Endothelial cell of umbilical vein (primary cell): ENCODE measurements at regions not wholly inside any gene's neighbourhood (a gene's known extent, or its start where the extent isn't known, plus 50 kb on each side); places are given as distances from the start of the nearest gene placed in this dataset.

Source experiments
- BruUV-seq: library from RNA; stranded (reverse); fragments of 400-500 nt; replicated peaks from 2 replicates; lab custom pipeline; 2021; lab: Mats Ljungman, UMichigan
- CTCF ChIA-PET: fragments of 300-600, 350-600 bp; sonication (Branson Sonifier 250); formaldehyde crosslinking; loops from one replicate; lab custom pipeline; 2021; ENCODE audit warnings: antibody characterized with exemption, inconsistent platforms; lab: Charles Lee
- POLR2A ChIA-PET: fragments of 300-600, 350-600 bp; sonication (Branson Sonifier 250); formaldehyde crosslinking; loops from one replicate; lab custom pipeline; 2021; ENCODE audit warnings: antibody characterized with exemption, inconsistent platforms; lab: Charles Lee
- DNase-seq: peaks from one replicate; pipeline ENCODE4 v3.0.0-alpha.2; 2011; ENCODE audit warnings: low read depth, low spot score
- FAIRE-seq: peaks from 2 replicates; lab custom pipeline; 2011; peaks lifted over from hg19 to GRCh38; lab: Jason Lieb, UNC
- H2AFZ ChIP-seq: 2 replicates; pipeline ENCODE4 v1.6.0; 2012; ENCODE audit warnings: low read depth, low read length, control low read depth, inconsistent platforms
- H3K27ac ChIP-seq: 2 replicates; pipeline ENCODE4 v1.5.1; 2011; ENCODE audit warnings: low read depth, mild to moderate bottlenecking, control low read depth, low read length, moderate library complexity; ENCODE audit not compliant: insufficient read depth
- H3K27me3 ChIP-seq, 2 experiments: 2 replicates each; pipeline versions ENCODE4 v1.6.0 to v1.6.1; 2011; ENCODE audit warnings: low read length in 2 of 2, mixed read lengths in 1 of 2; ENCODE audit not compliant: control insufficient read depth in 2 of 2, insufficient read depth in 2 of 2
- H3K36me3 ChIP-seq, 2 experiments: 2 replicates in 1 of 2; 3 replicates in 1 of 2; pipeline ENCODE4 v1.5.1; 2011; ENCODE audit warnings: low read length in 2 of 2, mild to moderate bottlenecking in 1 of 2, moderate library complexity in 1 of 2; ENCODE audit not compliant: control insufficient read depth in 2 of 2, insufficient read depth in 2 of 2; ENCODE audit errors: extremely low read depth in 1 of 2
- H3K4me1 ChIP-seq: 3 replicates; pipeline ENCODE4 v1.5.1; 2011; ENCODE audit warnings: mild to moderate bottlenecking, low read length; ENCODE audit not compliant: control insufficient read depth, insufficient read depth; ENCODE audit errors: extremely low read depth
- H3K4me2 ChIP-seq: 2 replicates; pipeline ENCODE4 v1.6.1; 2011; ENCODE audit warnings: low read length, control low read depth, mixed read lengths; ENCODE audit not compliant: insufficient read depth
- H3K4me3 ChIP-seq, 3 experiments: fragments of 200-600 bp in 1 of 3; sonication (generic), shearing (Covaris generic) in 1 of 3; replicated peaks in 1 of 3; 2 replicates each; pipeline ENCODE4 v1.5.1; 2011 to 2016; ENCODE audit warnings: control low read depth in 3 of 3, low read length in 3 of 3, mild to moderate bottlenecking in 2 of 3, inconsistent platforms in 1 of 3, low read depth in 1 of 3, moderate library complexity in 1 of 3; ENCODE audit not compliant: insufficient read depth in 1 of 3
- H3K79me2 ChIP-seq: 2 replicates; pipeline ENCODE4 v1.6.0; 2012; ENCODE audit warnings: low read length, inconsistent platforms; ENCODE audit not compliant: control insufficient read depth, insufficient read depth
- H3K9ac ChIP-seq: replicated peaks from 2 replicates; pipeline ENCODE3; 2011; ENCODE audit warnings: low read length, control low read depth; ENCODE audit not compliant: insufficient read depth; ENCODE audit errors: extremely low read depth
- H3K9me1 ChIP-seq: replicated peaks from 3 replicates; pipeline ENCODE4 v1.6.0; 2011; ENCODE audit warnings: mild to moderate bottlenecking, low read length; ENCODE audit not compliant: control insufficient read depth, insufficient read depth; ENCODE audit errors: extremely low read depth
- H3K9me3 ChIP-seq: replicated peaks from 2 replicates; pipeline ENCODE4 v1.5.1; 2012; ENCODE audit warnings: low read length, inconsistent platforms; ENCODE audit not compliant: control insufficient read depth, insufficient read depth
- H4K20me1 ChIP-seq: replicated peaks from 2 replicates; pipeline ENCODE3; 2011; ENCODE audit warnings: mild to moderate bottlenecking, low read length; ENCODE audit not compliant: control insufficient read depth, insufficient read depth; ENCODE audit errors: extremely low read depth
- CTCF ChIP-seq, 2 donors: IDR thresholded peaks; 1 replicate in 1 of 2; 2 replicates in 1 of 2; pipeline ENCODE4 v1.5.1; 2011; ENCODE audit warnings: low read length in 2 of 2, mild to moderate bottlenecking in 2 of 2, moderate library complexity in 2 of 2, control low read depth in 1 of 2, inconsistent platforms in 1 of 2, low read depth in 1 of 2; ENCODE audit not compliant: insufficient read depth in 1 of 2; ENCODE audit errors: extremely low read depth in 1 of 2
- MYC ChIP-seq: IDR thresholded peaks from one replicate; pipeline ENCODE4 v1.6.1; 2011; ENCODE audit warnings: mild to moderate bottlenecking, low read depth, low read length
- dilution Hi-C: fragments of 300-500 bp; cut with MboI; formaldehyde crosslinking; loops from one replicate; pipeline ENCODE4 v1.15.0; 2019; ENCODE audit warnings: low sequenced_read_pairs; ENCODE audit not compliant: extremely low pct_ligation_motif_present
- intact Hi-C: fragments of 100-400 bp; cut with micrococcal nuclease; formaldehyde crosslinking; loops from one replicate; pipeline ENCODE4 v1.10.0; 2022

- Histone ChIP-seq H3K4me3 (no peak overlapping the region), H2AFZ (no peak overlapping the region), H3K9me1 (no peaks in the 10 kb centered on the region), H3K9ac (no peak overlapping the region), H3K79me2 (no peaks in the 10 kb centered on the region), H3K36me3 (no peaks in the 10 kb centered on the region), H3K27me3 (no peaks in the 10 kb centered on the region), H3K4me2 (no peak overlapping the region), H4K20me1 (no peaks in the 10 kb centered on the region), H3K27ac (no peak overlapping the region), H3K9me3 (no peaks in the 10 kb centered on the region), H3K4me1 (no peaks in the 10 kb centered on the region)
- no TSS peak for BruUV-seq
- TF ChIP-seq MYC, result no peak
- peak in 1 of 2 donors; percentile 9 for TF ChIP-seq CTCF (IDR thresholded peaks at IDR 0.05; ENCODE audit: extremely low read depth in 1 of 2, insufficient read depth in 1 of 2, low read depth in 1 of 2, low read length in 2 of 2)
- FAIRE-seq, result no peak
- ChIA-PET POLR2A (no interaction called here), CTCF (interaction anchor here (0.6 kb wide), 1 partner anchor 13 kb away, joined by 3 read pairs; no protein-coding TSS in a partner anchor)
- intact Hi-C loops (no loop called here), dilution Hi-C loops (no loop called here)
- DNase-seq, result no peak
These were observed 780.9 kb downstream of the BRD1 start for GRCh38 chr22:49046546-49047361.

- Histone ChIP-seq H3K4me2 (no peak overlapping the region), H4K20me1 (no peaks in the 10 kb centered on the region), H3K9ac (no peak overlapping the region), H3K27ac (no peak overlapping the region), H3K36me3 (no peaks in the 10 kb centered on the region), H2AFZ (no peak overlapping the region), H3K79me2 (no peaks in the 10 kb centered on the region), H3K4me1 (no peaks in the 10 kb centered on the region), H3K9me3 (no peaks in the 10 kb centered on the region), H3K27me3 (no peaks in the 10 kb centered on the region), H3K4me3 (no peak overlapping the region), H3K9me1 (no peaks in the 10 kb centered on the region)
- POLR2A ChIA-PET, result no interaction called here
- no TSS peak for BruUV-seq
- FAIRE-seq (no peak), DNase-seq (no peak)
- intact Hi-C loops, result no loop called here
- dilution Hi-C loops, result no loop called here
- TF ChIP-seq CTCF (IDR thresholded peaks at IDR 0.05; ENCODE audit: extremely low read depth in 1 of 2, insufficient read depth in 1 of 2, low read depth in 1 of 2, low read length in 2 of 2), result no peak
- CTCF ChIA-PET, result no interaction called here
These were observed 781.6 kb downstream of the BRD1 start for GRCh38 chr22:49046000-49046545.
